22Rv1 (cell line): ENCODE measurements at regions not wholly inside any gene's neighbourhood (a gene's known extent, or its start where the extent isn't known, plus 50 kb on each side); places are given as distances from the start of the nearest gene placed in this dataset.

Experiments used
- ZFX ChIP-seq: fragments of 450-650 bp; IDR thresholded peaks from 2 replicates; pipeline ENCODE4 v1.6.1; 2017; ENCODE audit warnings: antibody characterized with exemption, borderline replicate concordance
- TF ChIP-seq, protein P1 (sequence below): fragments of 450-650 bp; IDR thresholded peaks from 2 replicates; pipeline ENCODE4 v1.5.1; 2017; ENCODE audit warnings: mild to moderate bottlenecking

DNA sequence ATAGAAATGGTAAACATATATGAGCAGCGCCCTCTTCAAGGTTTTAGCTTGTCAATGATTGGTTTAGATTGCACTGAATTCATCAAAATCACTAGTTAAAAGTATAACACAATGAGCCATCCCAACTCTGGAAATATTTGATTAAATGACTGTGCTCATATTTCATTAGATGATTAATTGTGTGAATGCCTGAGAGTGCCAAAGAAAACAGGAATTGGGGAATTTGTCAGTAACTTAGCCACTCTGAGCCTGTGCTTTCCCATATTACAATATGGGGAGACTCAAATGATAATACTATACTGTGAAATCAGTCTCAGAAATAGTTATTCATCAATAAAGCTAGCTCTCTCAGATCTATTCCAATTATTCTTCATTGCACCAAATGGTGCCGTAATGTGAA lies 2087.6 kb upstream of the CELF4 start:
- TF ChIP-seq, protein P1, sequence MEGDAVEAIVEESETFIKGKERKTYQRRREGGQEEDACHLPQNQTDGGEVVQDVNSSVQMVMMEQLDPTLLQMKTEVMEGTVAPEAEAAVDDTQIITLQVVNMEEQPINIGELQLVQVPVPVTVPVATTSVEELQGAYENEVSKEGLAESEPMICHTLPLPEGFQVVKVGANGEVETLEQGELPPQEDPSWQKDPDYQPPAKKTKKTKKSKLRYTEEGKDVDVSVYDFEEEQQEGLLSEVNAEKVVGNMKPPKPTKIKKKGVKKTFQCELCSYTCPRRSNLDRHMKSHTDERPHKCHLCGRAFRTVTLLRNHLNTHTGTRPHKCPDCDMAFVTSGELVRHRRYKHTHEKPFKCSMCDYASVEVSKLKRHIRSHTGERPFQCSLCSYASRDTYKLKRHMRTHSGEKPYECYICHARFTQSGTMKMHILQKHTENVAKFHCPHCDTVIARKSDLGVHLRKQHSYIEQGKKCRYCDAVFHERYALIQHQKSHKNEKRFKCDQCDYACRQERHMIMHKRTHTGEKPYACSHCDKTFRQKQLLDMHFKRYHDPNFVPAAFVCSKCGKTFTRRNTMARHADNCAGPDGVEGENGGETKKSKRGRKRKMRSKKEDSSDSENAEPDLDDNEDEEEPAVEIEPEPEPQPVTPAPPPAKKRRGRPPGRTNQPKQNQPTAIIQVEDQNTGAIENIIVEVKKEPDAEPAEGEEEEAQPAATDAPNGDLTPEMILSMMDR, result no peak
- TF ChIP-seq ZFX, result no peak
